GM12878 (cell line): ENCODE measurements at regions not wholly inside any gene's neighbourhood (a gene's known extent, or its start where the extent isn't known, plus 50 kb on each side); places are given as distances from the start of the nearest gene placed in this dataset.

Experiments used
- ATAC-seq: fragments of 200-7000 bp; cut with Tn5 transposase; 3 replicates; pipeline ENCODE4 v1.9.1; 2020; ENCODE audit warnings: mild to moderate bottlenecking, moderate library complexity
- BruUV-seq: library from RNA; stranded (reverse); fragments of 400-500 nt; replicated peaks from 2 replicates; lab custom pipeline; 2021; lab: Mats Ljungman, UMichigan
- CTCF ChIA-PET: fragments of 300-600 bp; sonication (Branson Sonifier 250); formaldehyde crosslinking; extraction: SDS; loops from one replicate; lab custom pipeline; 2021; ENCODE audit warnings: inconsistent platforms; lab: Yijun Ruan, JAX
- POLR2A ChIA-PET: fragments of 350-600 bp; formaldehyde crosslinking; extraction: SDS; loops from one replicate; lab custom pipeline; 2021; ENCODE audit warnings: inconsistent platforms; lab: Charles Lee
- RAD21 ChIA-PET: fragments of 300-600 bp; sonication (Branson Sonifier 250); formaldehyde crosslinking; loops from one replicate; lab custom pipeline; 2023; ENCODE audit warnings: antibody characterized with exemption; ENCODE audit not compliant: unreplicated experiment; lab: Charles Lee
- SMC1A ChIA-PET: fragments of 300-600 bp; sonication (Branson Sonifier 250); formaldehyde crosslinking; loops from one replicate; lab custom pipeline; 2023; ENCODE audit not compliant: unreplicated experiment, uncharacterized antibody; lab: Charles Lee
- DNase-seq: peaks from one replicate; pipeline ENCODE4 v3.0.0-alpha.2; 2011; ENCODE audit warnings: low read depth, low spot score
- FAIRE-seq: peaks from 3 replicates; lab custom pipeline; 2011; peaks lifted over from hg19 to GRCh38; lab: Jason Lieb, UNC
- H2AFZ ChIP-seq: 2 replicates; pipeline ENCODE4 v1.6.0; 2011; ENCODE audit warnings: low read depth, low read length, control low read depth; ENCODE audit not compliant: control insufficient read depth
- H3K27ac ChIP-seq: 2 replicates; pipeline ENCODE4 v1.5.1; 2011; ENCODE audit warnings: control low read depth; ENCODE audit not compliant: control insufficient read depth, insufficient read depth
- H3K27me3 ChIP-seq, 2 experiments: replicated peaks in 1 of 2; 2 replicates each; pipeline versions ENCODE4 v1.6.0 to v1.6.1; 2011; ENCODE audit warnings: low read length in 1 of 2; ENCODE audit not compliant: control insufficient read depth in 2 of 2, insufficient read depth in 2 of 2
- H3K36me3 ChIP-seq, 2 experiments: 2 replicates each; pipeline ENCODE4 v1.5.1; 2011; ENCODE audit warnings: low read length in 1 of 2; ENCODE audit not compliant: control insufficient read depth in 2 of 2, insufficient read depth in 2 of 2
- H3K4me1 ChIP-seq: 2 replicates; pipeline ENCODE4 v1.6.1; 2011; ENCODE audit warnings: mild to moderate bottlenecking, low read length, moderate library complexity, mixed read lengths; ENCODE audit not compliant: control insufficient read depth, insufficient read depth
- H3K4me2 ChIP-seq: 2 replicates; pipeline ENCODE4 v1.6.0; 2011; ENCODE audit warnings: control low read depth; ENCODE audit not compliant: control insufficient read depth, insufficient read depth
- H3K4me3 ChIP-seq: fragments of 200-600 bp; sonication (generic); 2 replicates; pipeline ENCODE4 v1.5.1; 2016
- H3K79me2 ChIP-seq: 2 replicates; pipeline ENCODE4 v1.6.0; 2011; ENCODE audit warnings: low read length; ENCODE audit not compliant: control insufficient read depth, insufficient read depth
- H3K9ac ChIP-seq: 2 replicates; pipeline ENCODE4 v1.8.0; 2011; ENCODE audit warnings: low read length, control low read depth, mixed read lengths; ENCODE audit not compliant: control insufficient read depth, insufficient read depth
- H3K9me3 ChIP-seq: replicated peaks from 3 replicates; pipeline ENCODE4 v1.5.1; 2011; ENCODE audit warnings: mild to moderate bottlenecking, low read length; ENCODE audit not compliant: control insufficient read depth, insufficient read depth
- H4K20me1 ChIP-seq: 2 replicates; pipeline ENCODE4 v1.6.0; 2011; ENCODE audit not compliant: control insufficient read depth, insufficient read depth
- BCLAF1 ChIP-seq: fragments of 450-650 bp; IDR thresholded peaks from 2 replicates; pipeline ENCODE4 v1.6.1; 2017; ENCODE audit warnings: antibody characterized with exemption, mild to moderate bottlenecking, moderate library complexity
- BMI1 ChIP-seq: fragments of 450-650 bp; IDR thresholded peaks from 2 replicates; pipeline ENCODE4 v1.6.1; 2016; ENCODE audit warnings: mild to moderate bottlenecking, moderate library complexity, borderline replicate concordance
- EED ChIP-seq: sonication (generic); IDR thresholded peaks from 2 replicates; pipeline ENCODE4 v1.6.1; 2016; ENCODE audit warnings: antibody characterized with exemption, low read depth
- EGR1 ChIP-seq, 2 experiments: IDR thresholded peaks; 1 replicate in 1 of 2; 2 replicates in 1 of 2; pipeline ENCODE4 v1.6.1; 2011 to 2012; ENCODE audit warnings: low read depth in 2 of 2, low read length in 2 of 2, borderline replicate concordance in 1 of 2, mild to moderate bottlenecking in 1 of 2, moderate library complexity in 1 of 2
- ESRRA ChIP-seq: IDR thresholded peaks from 2 replicates; pipeline ENCODE4 v1.6.1; 2012; ENCODE audit warnings: mild to moderate bottlenecking, low read length, improper control_type of control experiment
- FOXK2 ChIP-seq: fragments of 450-650 bp; IDR thresholded peaks from 2 replicates; pipeline ENCODE4 v1.6.1; 2017; ENCODE audit warnings: mild to moderate bottlenecking, moderate library complexity
- JUND ChIP-seq: IDR thresholded peaks from 2 replicates; pipeline ENCODE4 v1.6.1; 2012; ENCODE audit warnings: low read depth, mild to moderate bottlenecking, low read length, improper control_type of control experiment, moderate library complexity
- MTA3 ChIP-seq: IDR thresholded peaks from 2 replicates; pipeline ENCODE4 v1.6.1; 2012; ENCODE audit warnings: low read length, inconsistent platforms, borderline replicate concordance
- MXI1 ChIP-seq: fragments of 150-350 bp; IDR thresholded peaks from 2 replicates; pipeline ENCODE4 v1.6.1; 2011; ENCODE audit warnings: low read depth, mild to moderate bottlenecking, inconsistent platforms, low read length, improper control_type of control experiment
- NR2C1 ChIP-seq: fragments of 450-650 bp; IDR thresholded peaks from 2 replicates; pipeline ENCODE4 v1.6.1; 2017; ENCODE audit warnings: antibody characterized with exemption, mild to moderate bottlenecking, moderate library complexity
- NR2F1 ChIP-seq: fragments of 450-650 bp; conservative IDR thresholded peaks from 2 replicates; pipeline ENCODE4 v1.6.1; 2017; ENCODE audit warnings: mild to moderate bottlenecking
- NRF1 ChIP-seq: conservative IDR thresholded peaks from 2 replicates; pipeline ENCODE4 v1.6.1; 2011; ENCODE audit warnings: mild to moderate bottlenecking, low read depth, low read length, improper control_type of control experiment
- PKNOX1 ChIP-seq: fragments of 450-650 bp; IDR thresholded peaks from 2 replicates; pipeline ENCODE4 v1.6.1; 2016; ENCODE audit warnings: mild to moderate bottlenecking
- SMAD1 ChIP-seq: fragments of 450-650 bp; IDR thresholded peaks from 2 replicates; pipeline ENCODE4 v1.6.1; 2018; ENCODE audit warnings: mild to moderate bottlenecking, low read depth; ENCODE audit not compliant: partially characterized antibody
- ZNF24 ChIP-seq: fragments of 450-650 bp; IDR thresholded peaks from 2 replicates; pipeline ENCODE4 v1.6.1; 2017; ENCODE audit warnings: antibody characterized with exemption, mild to moderate bottlenecking
- ZNF687 ChIP-seq: fragments of 450-650 bp; IDR thresholded peaks from 2 replicates; pipeline ENCODE4 v1.6.1; 2017; ENCODE audit warnings: mild to moderate bottlenecking, moderate library complexity
- WGBS: methylation state at CpG from one replicate; pipeline ENCODE4 v1.1.6; 2016; ENCODE audit warnings: low lambda C conversion rate; ENCODE audit not compliant: insufficient replicate concordance, insufficient coverage; ENCODE audit errors: missing lambda C conversion rate; 5-methylcytosine and 5-hydroxymethylcytosine counted together
- in situ Hi-C: fragments of 300-500 bp; cut with MboI; formaldehyde crosslinking; loops from 9 replicates; pipeline ENCODE4 v1.14.3; 2018; ENCODE audit warnings: mixed read lengths
- intact Hi-C: fragments of 100-400 bp; cut with micrococcal nuclease; formaldehyde crosslinking; loops from one replicate; pipeline ENCODE4 v1.14.2; 2022; ENCODE audit not compliant: unreplicated experiment
- TF ChIP-seq, protein P1 (sequence below): fragments of 150-350 bp; IDR thresholded peaks from 2 replicates; pipeline ENCODE4 v1.6.1; 2014; ENCODE audit warnings: mild to moderate bottlenecking, low read depth, low read length

GRCh38 chr20:63108247-63108646 lies 101.5 kb upstream of the BHLHE23 start:
- no TSS peak for BruUV-seq
- ATAC-seq = no peak
- Histone ChIP-seq H4K20me1 (no peaks in the 10 kb centered on the region), H3K27ac (no peak overlapping the region), H3K27me3 (no peaks in the 10 kb centered on the region), H3K9ac (no peak overlapping the region), H3K36me3 (no peaks in the 10 kb centered on the region), H3K4me2 (no peak overlapping the region), H3K79me2 (no peaks in the 10 kb centered on the region), H2AFZ (no peak overlapping the region), H3K4me1 (no peaks in the 10 kb centered on the region), H3K4me3 (no peak overlapping the region), H3K9me3 (no peaks in the 10 kb centered on the region; the same call in 2 of the 3 replicates)
- POLR2A ChIA-PET = no interaction called here
- FAIRE-seq = no peak
- intact Hi-C loops = no loop called here
- RAD21 ChIA-PET = no interaction called here
- in situ Hi-C loops = no loop called here
- CTCF ChIA-PET = no interaction called here
- SMC1A ChIA-PET = no interaction called here
- DNase-seq = no peak
- WGBS = 57% methylated on average over 9 of the region's 9 CpGs
- TF ChIP-seq, protein P1, sequence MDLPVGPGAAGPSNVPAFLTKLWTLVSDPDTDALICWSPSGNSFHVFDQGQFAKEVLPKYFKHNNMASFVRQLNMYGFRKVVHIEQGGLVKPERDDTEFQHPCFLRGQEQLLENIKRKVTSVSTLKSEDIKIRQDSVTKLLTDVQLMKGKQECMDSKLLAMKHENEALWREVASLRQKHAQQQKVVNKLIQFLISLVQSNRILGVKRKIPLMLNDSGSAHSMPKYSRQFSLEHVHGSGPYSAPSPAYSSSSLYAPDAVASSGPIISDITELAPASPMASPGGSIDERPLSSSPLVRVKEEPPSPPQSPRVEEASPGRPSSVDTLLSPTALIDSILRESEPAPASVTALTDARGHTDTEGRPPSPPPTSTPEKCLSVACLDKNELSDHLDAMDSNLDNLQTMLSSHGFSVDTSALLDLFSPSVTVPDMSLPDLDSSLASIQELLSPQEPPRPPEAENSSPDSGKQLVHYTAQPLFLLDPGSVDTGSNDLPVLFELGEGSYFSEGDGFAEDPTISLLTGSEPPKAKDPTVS = no peak
- TF ChIP-seq BMI1 = no peak
- TF ChIP-seq NR2C1 = no peak
- no peak for TF ChIP-seq PKNOX1
- no peak for TF ChIP-seq EGR1 (IDR thresholded peaks at IDR 0.05; ENCODE audit: borderline replicate concordance in 1 of 2, low read depth in 2 of 2, low read length in 2 of 2)
- TF ChIP-seq MTA3 = no peak
- TF ChIP-seq BCLAF1 = no peak
- no peak for TF ChIP-seq ZNF24
- no peak for TF ChIP-seq JUND
- TF ChIP-seq ZNF687 = no peak
- no peak for TF ChIP-seq SMAD1
- no peak for TF ChIP-seq FOXK2
- TF ChIP-seq NR2F1 = no peak
- no peak for TF ChIP-seq MXI1
- TF ChIP-seq NRF1 = no peak
- TF ChIP-seq ESRRA = no peak
- TF ChIP-seq EED = no peak
